Gastrocnemius medialis (tissue), 4 donors: ENCODE measurements at regions not wholly inside any gene's neighbourhood (a gene's known extent, or its start where the extent isn't known, plus 50 kb on each side); places are given as distances from the start of the nearest gene placed in this dataset.

Source experiments
- CTCF ChIP-seq, 5 experiments: fragments of 450-650 bp in 3 of 5; fragments of 200-600 bp in 2 of 5; sonication (generic) in 2 of 5; IDR thresholded peaks in 4 of 5; conservative IDR thresholded peaks in 1 of 5; 1 replicate in 4 of 5; 2 replicates in 1 of 5; pipeline ENCODE4 v1.5.1; 2016 to 2019; ENCODE audit warnings: antibody characterized with exemption in 5 of 5, mild to moderate bottlenecking in 3 of 5, moderate library complexity in 3 of 5
- POLR2A ChIP-seq, 2 donors: fragments of 450-650 bp; IDR thresholded peaks; one replicate each; pipeline ENCODE4 v1.6.1; 2017; ENCODE audit warnings: antibody characterized with exemption in 2 of 2, mild to moderate bottlenecking in 2 of 2, moderate library complexity in 2 of 2

GRCh38 chr12:65689508-65689907 lies 134.8 kb upstream of the HMGA2 start:
- TF ChIP-seq CTCF (IDR thresholded peaks at IDR 0.05 in 4 of 5, conservative IDR thresholded peaks at IDR 0.05 in 1 of 5), result no peak
- no peak for TF ChIP-seq POLR2A (IDR thresholded peaks at IDR 0.05)
